Gastrocnemius medialis (tissue), 4 donors: ENCODE measurements at regions not wholly inside any gene's neighbourhood (a gene's known extent, or its start where the extent isn't known, plus 50 kb on each side); places are given as distances from the start of the nearest gene placed in this dataset.

ENCODE experiments used
- ATAC-seq, 2 donors: fragments of 150-250 bp; one replicate each; pipeline ENCODE4 v1.9.1; 2016
- DNase-seq, 2 donors: peaks; one replicate each; pipeline ENCODE4 v3.0.0-alpha.2; 2019
- H3K27ac ChIP-seq, 4 donors: fragments of 200-600 bp; sonication (generic); 1 replicate in 1 of 4; 2 replicates in 3 of 4; pipeline ENCODE4 v1.5.1; 2016 to 2018; ENCODE audit warnings: mild to moderate bottlenecking in 2 of 4, moderate library complexity in 1 of 4
- H3K27me3 ChIP-seq, 3 donors: fragments of 200-600 bp; sonication (generic) in 2 of 3; 1 replicate in 1 of 3; 2 replicates in 2 of 3; pipeline versions ENCODE4 v1.5.1 to v1.6.0; 2016 to 2019; ENCODE audit warnings: mild to moderate bottlenecking in 1 of 3, moderate library complexity in 1 of 3
- H3K36me3 ChIP-seq, 2 donors: fragments of 200-600 bp; sonication (generic) in 1 of 2; one replicate each; pipeline ENCODE4 v1.5.1; 2017 to 2018
- H3K4me1 ChIP-seq, 2 donors: fragments of 200-600 bp; sonication (generic) in 1 of 2; one replicate each; pipeline ENCODE4 v1.5.1; 2016 to 2017; ENCODE audit warnings: mild to moderate bottlenecking in 2 of 2
- H3K4me3 ChIP-seq, 4 donors: fragments of 200-600 bp; sonication (generic) in 3 of 4; 1 replicate in 1 of 4; 2 replicates in 3 of 4; pipeline ENCODE4 v1.5.1; 2016 to 2019; ENCODE audit warnings: mild to moderate bottlenecking in 2 of 4
- H3K9me3 ChIP-seq, 3 donors: fragments of 200-600 bp; sonication (generic) in 2 of 3; 1 replicate in 1 of 3; 2 replicates in 2 of 3; pipeline ENCODE4 v1.5.1; 2016 to 2019
- POLR2A ChIP-seq, 2 donors: fragments of 450-650 bp; IDR thresholded peaks; one replicate each; pipeline ENCODE4 v1.6.1; 2017; ENCODE audit warnings: antibody characterized with exemption in 2 of 2, mild to moderate bottlenecking in 2 of 2, moderate library complexity in 2 of 2
- in situ Hi-C, 4 donors: fragments of 200-750 bp; cut with MboI; loops; one replicate each; pipeline versions ENCODE4 v1.15.0 to v1.8.0; 2017; ENCODE audit warnings: low sequenced_read_pairs in 4 of 4
- intact Hi-C: fragments of 100-400 bp; cut with DNase I; formaldehyde crosslinking; loops from one replicate; pipeline ENCODE4 v1.15.1; 2023; ENCODE audit warnings: low total_unique reads
- TF ChIP-seq, protein P1 (sequence below), 5 experiments: fragments of 450-650 bp in 3 of 5; fragments of 200-600 bp in 2 of 5; sonication (generic) in 2 of 5; IDR thresholded peaks in 4 of 5; conservative IDR thresholded peaks in 1 of 5; 1 replicate in 4 of 5; 2 replicates in 1 of 5; pipeline ENCODE4 v1.5.1; 2016 to 2019; ENCODE audit warnings: antibody characterized with exemption in 5 of 5, mild to moderate bottlenecking in 3 of 5, moderate library complexity in 3 of 5

- no peak for ATAC-seq
- no peak overlapping the region for H3K27ac ChIP-seq
These were observed 511.1 kb downstream of the OTOL1 start for GRCh38 chr3:162007722-162008121.

DNA sequence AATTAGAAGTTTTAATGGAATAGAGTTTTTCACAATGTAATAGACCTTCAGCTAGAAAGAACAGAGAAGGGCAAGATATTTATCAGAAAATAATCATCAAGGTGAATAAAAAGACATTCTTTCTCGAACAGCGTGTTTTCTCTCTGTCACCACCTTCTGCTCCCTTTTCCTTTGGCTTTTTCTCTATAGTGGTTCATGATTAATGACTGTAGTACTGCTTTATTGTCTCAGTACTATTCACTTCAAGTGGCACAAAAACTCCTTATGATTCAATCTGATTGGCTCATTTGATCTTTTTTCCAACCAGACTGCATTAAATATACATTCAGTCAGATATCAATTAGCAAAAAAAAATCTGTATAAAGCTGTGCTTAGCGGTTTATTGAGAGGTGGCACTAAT, 516.0 kb downstream of the OTOL1 start:
- ATAC-seq (no peak), DNase-seq (no peak)
- Histone ChIP-seq H3K27me3 (no peaks in the 10 kb centered on the region), H3K4me1 (no peaks in the 10 kb centered on the region), H3K27ac (no peak overlapping the region), H3K9me3 (no peaks in the 10 kb centered on the region), H3K36me3 (no peaks in the 10 kb centered on the region), H3K4me3 (no peak overlapping the region)
- in situ Hi-C loops (no loop called here), intact Hi-C loops (no loop called here)
- TF ChIP-seq, protein P1, sequence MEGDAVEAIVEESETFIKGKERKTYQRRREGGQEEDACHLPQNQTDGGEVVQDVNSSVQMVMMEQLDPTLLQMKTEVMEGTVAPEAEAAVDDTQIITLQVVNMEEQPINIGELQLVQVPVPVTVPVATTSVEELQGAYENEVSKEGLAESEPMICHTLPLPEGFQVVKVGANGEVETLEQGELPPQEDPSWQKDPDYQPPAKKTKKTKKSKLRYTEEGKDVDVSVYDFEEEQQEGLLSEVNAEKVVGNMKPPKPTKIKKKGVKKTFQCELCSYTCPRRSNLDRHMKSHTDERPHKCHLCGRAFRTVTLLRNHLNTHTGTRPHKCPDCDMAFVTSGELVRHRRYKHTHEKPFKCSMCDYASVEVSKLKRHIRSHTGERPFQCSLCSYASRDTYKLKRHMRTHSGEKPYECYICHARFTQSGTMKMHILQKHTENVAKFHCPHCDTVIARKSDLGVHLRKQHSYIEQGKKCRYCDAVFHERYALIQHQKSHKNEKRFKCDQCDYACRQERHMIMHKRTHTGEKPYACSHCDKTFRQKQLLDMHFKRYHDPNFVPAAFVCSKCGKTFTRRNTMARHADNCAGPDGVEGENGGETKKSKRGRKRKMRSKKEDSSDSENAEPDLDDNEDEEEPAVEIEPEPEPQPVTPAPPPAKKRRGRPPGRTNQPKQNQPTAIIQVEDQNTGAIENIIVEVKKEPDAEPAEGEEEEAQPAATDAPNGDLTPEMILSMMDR (IDR thresholded peaks at IDR 0.05 in 4 of 5, conservative IDR thresholded peaks at IDR 0.05 in 1 of 5), result no peak
- no peak for TF ChIP-seq POLR2A (IDR thresholded peaks at IDR 0.05)

More at GRCh38 chr3:162007722-162008121, 511.1 kb downstream of the OTOL1 start:
- Histone ChIP-seq H3K9me3 (no peaks in the 10 kb centered on the region), H3K4me1 (no peaks in the 10 kb centered on the region), H3K27me3 (no peaks in the 10 kb centered on the region), H3K36me3 (no peaks in the 10 kb centered on the region), H3K4me3 (no peak overlapping the region)
- intact Hi-C loops, result no loop called here
- DNase-seq, result no peak
- in situ Hi-C loops, result no loop called here
- TF ChIP-seq, protein P1 (IDR thresholded peaks at IDR 0.05 in 4 of 5, conservative IDR thresholded peaks at IDR 0.05 in 1 of 5), result no peak
- no peak for TF ChIP-seq POLR2A (IDR thresholded peaks at IDR 0.05)

GRCh38 chr3:162014284-162014683, 517.7 kb downstream of the OTOL1 start:
- intact Hi-C loops (no loop called here), in situ Hi-C loops (no loop called here)
- Histone ChIP-seq H3K9me3 (no peaks in the 10 kb centered on the region), H3K27ac (no peak overlapping the region), H3K27me3 (no peaks in the 10 kb centered on the region), H3K4me3 (no peak overlapping the region), H3K4me1 (no peaks in the 10 kb centered on the region), H3K36me3 (no peaks in the 10 kb centered on the region)
- no peak for ATAC-seq
- TF ChIP-seq, protein P1 (IDR thresholded peaks at IDR 0.05 in 4 of 5, conservative IDR thresholded peaks at IDR 0.05 in 1 of 5), result no peak
- no peak for TF ChIP-seq POLR2A (IDR thresholded peaks at IDR 0.05)
- DNase-seq, result no peak

DNA sequence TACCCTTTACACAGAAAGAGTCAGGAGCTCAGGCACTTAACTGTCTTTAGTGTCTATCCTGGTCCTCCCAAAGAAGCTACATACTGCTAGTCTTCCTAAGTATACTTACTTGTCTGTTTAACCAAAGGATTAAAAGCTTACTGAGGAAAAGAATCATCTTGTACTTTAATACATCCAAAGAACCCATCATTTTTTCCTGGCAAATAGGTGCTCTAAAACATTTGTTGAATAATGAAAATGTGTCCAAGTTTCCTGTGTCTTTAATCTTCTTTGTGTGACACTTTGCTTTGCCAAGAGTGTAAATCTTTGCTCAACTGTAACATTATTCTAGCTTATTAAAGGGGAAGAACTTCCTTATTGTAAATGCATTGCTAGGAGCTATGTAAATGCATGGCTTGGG, 519.2 kb downstream of the OTOL1 start:
- Histone ChIP-seq H3K27me3 (no peaks in the 10 kb centered on the region), H3K36me3 (no peaks in the 10 kb centered on the region), H3K27ac (no peak overlapping the region), H3K9me3 (no peaks in the 10 kb centered on the region), H3K4me1 (no peaks in the 10 kb centered on the region), H3K4me3 (no peak overlapping the region)
- DNase-seq (no peak), ATAC-seq (no peak)
- in situ Hi-C loops, result no loop called here
- intact Hi-C loops, result no loop called here
- no peak for TF ChIP-seq POLR2A (IDR thresholded peaks at IDR 0.05)
- TF ChIP-seq, protein P1 (IDR thresholded peaks at IDR 0.05 in 4 of 5, conservative IDR thresholded peaks at IDR 0.05 in 1 of 5), result no peak

DNA sequence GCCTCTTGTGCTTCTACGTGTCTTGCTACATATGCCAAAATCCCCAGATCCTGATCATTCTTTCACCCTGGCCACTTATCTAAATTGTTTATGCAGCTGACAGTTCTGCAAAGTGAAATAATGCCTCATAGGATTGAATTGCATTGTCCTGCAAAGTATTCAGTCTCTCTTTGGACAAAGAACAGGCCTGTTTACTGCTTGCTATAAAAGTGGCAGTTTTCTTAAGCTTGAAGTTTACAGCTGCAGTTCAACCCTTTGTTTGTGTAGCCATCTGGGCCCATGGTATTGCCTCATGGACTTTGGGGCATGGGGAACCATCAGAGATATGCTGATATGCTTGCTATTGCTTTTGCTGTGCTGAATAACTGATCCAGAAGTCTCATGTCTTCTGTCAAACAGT, 523.2 kb downstream of the OTOL1 start:
- Histone ChIP-seq H3K9me3 (no peaks in the 10 kb centered on the region), H3K36me3 (no peaks in the 10 kb centered on the region), H3K4me1 (no peaks in the 10 kb centered on the region), H3K27ac (no peak overlapping the region), H3K4me3 (no peak overlapping the region), H3K27me3 (no peaks in the 10 kb centered on the region)
- intact Hi-C loops (no loop called here), in situ Hi-C loops (no loop called here)
- ATAC-seq (no peak), DNase-seq (no peak)
- TF ChIP-seq, protein P1 (IDR thresholded peaks at IDR 0.05 in 4 of 5, conservative IDR thresholded peaks at IDR 0.05 in 1 of 5), result no peak
- TF ChIP-seq POLR2A (IDR thresholded peaks at IDR 0.05), result no peak
